ENCODE measurements at regions not wholly inside any gene's neighbourhood (a gene's known extent, or its start where the extent isn't known, plus 50 kb on each side); places are given as distances from the start of the nearest gene placed in this dataset.

GRCh38 chr1:185427776-185428175 lies 110.7 kb upstream of the IVNS1ABP start:
- DNase-seq: no peak

GRCh38 chr1:185427264-185427663 lies 110.2 kb upstream of the IVNS1ABP start:
- no peak for DNase-seq

DNA sequence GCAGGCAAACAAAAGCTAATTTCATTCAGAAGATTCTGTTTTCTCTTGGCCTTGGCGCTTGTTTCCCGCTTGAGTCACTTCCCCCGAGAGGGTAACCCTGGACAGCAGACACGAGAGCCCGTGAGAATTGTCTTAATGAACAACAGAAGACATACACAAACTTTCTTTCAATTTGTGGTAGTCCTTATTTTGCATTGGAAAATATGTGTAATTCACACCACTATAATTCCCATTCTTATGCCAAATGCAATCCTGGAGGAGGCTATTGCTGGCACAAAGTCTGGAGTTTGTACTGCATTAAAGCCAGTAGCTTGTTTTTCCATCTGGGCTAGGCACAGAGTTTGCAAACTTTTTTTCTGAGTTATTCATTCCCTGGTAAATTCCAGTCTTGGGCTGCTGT lies 109.8 kb upstream of the IVNS1ABP start:
- peak; percentile 52 for DNase-seq

DNA sequence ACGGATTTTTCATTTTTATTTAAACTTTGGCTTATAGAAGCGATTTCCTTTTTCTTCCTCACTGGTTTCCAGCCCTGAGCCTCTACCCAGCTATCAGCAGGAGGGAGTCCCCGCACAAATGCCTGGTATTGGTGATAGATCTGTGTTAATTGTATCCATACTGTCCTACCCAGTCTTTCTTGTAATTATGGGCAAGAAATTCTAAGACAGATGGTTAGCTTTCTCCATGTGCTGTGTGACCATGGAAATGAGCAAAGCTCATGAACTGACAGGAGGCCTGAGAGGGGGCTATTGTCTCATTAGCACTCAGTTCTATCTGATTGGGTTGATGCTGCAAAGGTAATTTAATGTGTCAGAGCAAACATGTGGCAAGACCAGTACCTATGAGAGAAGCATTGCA lies 108.1 kb upstream of the IVNS1ABP start:
- DNase-seq: no peak

DNA sequence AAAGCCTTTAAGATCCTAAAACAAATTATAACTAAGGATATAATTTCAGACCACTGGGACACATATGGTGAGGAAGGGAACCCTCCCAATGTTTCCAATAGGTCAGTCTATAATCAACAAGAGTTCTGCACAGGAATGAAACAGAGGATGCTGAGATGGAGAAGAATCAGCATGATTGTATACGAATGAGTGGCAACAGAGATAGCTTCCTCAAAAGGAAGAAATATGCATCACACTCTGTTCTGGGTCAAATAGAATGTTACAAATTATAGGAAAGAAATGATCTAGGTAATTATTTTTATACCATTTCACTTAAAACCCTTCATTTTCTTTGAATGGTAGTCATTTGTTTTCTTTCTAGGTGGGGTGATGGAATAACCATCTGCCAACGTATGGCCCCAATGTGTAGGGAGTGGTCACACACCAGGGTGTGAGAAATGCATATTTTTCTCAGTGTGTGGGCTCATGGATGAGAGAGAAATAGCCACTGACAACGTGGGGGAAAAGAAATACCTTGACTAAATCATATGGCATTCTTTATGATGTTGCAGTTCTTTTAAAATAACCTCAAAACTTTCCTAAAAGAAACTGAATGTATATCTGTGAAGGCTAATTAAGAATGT lies 104.6 kb upstream of the IVNS1ABP start:
- peak; percentile 50 for DNase-seq

- no peak for DNase-seq
These were observed 103.6 kb upstream of the IVNS1ABP start for GRCh38 chr1:185420588-185421081.

GRCh38 chr1:185419718-185420117 lies 102.7 kb upstream of the IVNS1ABP start:
- DNase-seq: no peak

- DNase-seq: no peak
These were observed 101.4 kb upstream of the IVNS1ABP start for GRCh38 chr1:185418472-185418871.

- no peak for DNase-seq
These were observed 95.5 kb upstream of the IVNS1ABP start for GRCh38 chr1:185412385-185413087.

DNA sequence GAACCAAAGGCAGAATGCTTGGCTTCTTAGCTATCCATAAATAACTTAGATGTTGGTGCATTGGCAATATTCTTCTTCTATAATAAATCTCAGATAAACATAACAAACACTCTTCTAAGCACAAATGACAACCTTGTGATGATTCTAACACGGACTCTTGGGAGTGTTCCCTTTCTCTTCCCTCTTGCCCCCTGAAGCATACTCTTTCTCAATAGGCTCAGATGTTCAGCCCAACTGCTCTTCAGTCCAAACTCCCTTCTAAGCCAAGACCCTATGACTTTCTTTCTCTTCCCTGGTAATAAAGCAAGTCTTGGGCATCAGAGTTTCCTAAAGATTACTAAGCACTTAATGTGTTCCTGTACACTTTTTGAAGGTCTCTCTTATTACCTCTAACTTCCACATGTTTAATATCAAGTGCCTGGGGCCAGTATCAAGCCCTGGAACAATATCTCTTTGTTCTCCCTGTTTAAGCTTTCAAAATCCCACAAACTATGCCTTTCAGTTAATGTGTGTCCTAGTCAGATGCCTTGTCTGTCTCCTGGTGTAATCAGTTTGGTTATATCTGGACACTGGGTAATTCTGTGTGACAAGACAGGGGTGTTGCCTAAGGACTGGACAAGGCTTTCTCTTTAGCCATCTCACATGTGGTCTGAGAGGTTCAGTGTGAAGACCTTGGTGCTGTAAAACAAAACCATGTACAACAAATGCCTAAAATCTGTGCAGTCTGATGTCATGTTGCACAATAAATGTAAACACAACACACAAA lies 92.9 kb upstream of the IVNS1ABP start:
- no peak for DNase-seq

DNA sequence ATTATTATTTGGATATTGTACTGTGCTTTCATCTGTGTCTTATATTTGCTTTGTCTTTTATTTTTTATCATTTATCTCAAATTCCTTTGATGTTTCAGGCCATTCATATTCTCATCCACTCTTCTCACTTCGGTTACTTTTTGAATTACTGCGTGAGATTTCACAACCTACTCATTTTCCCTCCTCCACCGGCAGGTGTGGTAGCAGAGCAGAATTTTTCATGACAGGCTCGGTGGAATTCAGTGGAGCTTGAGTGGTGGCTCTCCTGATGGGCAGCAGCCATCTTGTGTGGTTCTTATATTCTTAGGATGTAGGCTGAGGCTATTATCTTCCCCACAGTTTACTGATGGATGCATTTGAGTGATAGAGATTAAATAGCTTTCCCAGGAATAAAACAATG lies 92.3 kb upstream of the IVNS1ABP start:
- no peak for DNase-seq

DNA sequence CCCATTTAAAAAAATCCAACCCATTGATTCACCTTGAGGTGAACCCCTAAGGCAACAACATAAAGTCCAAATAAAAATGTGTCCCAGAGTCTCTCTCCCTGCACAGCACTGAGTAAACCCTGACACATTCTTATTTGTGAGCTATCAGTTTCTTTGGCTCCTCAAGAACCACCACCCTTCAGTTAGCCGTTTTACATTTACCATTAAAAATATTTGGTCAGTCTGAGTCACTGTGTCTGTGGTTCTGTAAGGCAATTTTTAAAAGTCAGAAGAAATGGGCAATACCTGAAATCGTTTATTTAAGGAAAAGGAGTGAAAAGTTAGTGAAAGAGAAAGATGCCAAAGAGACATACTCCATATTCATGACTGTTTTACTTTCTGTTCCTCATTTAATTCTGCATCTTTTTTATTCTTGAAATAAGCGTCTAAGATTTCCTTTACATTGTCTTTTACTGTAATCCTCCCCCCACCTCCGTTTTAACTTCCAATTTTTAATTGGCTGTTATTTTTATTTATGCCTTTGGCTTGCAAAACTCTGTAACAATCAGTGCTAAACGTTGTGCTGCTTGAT lies 91.7 kb upstream of the IVNS1ABP start:
- DNase-seq: no peak

DNA sequence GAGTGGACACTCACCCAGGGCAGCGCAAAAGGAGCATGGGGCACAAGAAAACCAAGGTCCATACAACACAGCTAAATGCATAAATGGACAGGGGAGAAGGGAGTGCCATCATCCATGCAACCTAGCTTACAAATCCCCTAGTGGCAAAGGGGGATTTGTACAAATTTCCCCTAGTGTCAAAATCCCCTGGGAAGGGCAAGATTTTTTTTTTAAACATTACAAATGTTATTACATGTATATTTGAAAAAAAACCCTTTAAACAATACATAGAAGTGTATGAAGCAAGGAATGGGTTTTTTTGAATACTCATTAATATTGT lies 89.6 kb upstream of the IVNS1ABP start:
- no peak for DNase-seq

GRCh38 chr1:185406006-185406690 lies 89.1 kb upstream of the IVNS1ABP start:
- DNase-seq: no peak

- DNase-seq: no peak
These were observed 88.0 kb upstream of the IVNS1ABP start for GRCh38 chr1:185404907-185405568.

DNA sequence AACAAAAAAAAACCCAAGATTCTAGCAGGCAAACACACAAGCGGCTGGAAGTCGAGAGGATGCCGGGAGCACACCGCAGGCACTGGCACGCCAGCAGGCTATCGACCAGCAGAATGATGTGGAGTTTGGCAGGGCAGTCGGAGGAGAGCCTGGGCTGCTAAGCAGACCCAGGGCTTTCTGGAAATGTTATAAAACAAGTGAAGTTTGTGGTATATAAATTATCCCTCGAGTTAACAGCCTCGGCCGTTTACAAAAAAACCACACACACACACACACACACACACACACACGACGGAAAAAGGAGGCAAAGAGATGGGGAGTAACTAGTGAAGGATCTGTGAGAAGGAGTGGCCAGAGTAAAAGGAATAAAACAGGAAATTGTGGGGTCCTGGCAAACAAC lies 87.2 kb upstream of the IVNS1ABP start:
- peak; percentile 25 for DNase-seq

DNA sequence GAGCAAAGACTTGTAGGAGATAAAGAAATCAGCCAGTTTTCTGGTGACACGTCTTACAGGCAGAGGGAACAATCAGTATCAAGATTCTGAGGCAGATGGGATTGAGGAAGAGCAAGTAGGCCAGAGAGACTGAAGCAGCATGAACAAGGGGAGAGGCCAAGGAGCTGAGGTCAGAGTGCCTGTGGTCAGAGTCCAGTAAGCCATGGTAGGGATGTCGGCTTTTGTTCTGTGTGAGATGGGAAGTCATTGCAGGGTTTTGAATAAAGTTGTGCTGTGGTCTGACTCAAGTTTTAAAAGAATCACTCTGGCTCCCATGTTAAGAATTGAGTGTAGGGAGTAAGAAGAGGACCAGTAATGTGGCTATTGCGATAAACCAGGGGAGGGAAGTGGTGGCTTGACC lies 85.9 kb upstream of the IVNS1ABP start:
- DNase-seq: no peak

- peak; percentile 80 for DNase-seq
These were observed 84.0 kb upstream of the IVNS1ABP start for GRCh38 chr1:185401019-185401418.

DNA sequence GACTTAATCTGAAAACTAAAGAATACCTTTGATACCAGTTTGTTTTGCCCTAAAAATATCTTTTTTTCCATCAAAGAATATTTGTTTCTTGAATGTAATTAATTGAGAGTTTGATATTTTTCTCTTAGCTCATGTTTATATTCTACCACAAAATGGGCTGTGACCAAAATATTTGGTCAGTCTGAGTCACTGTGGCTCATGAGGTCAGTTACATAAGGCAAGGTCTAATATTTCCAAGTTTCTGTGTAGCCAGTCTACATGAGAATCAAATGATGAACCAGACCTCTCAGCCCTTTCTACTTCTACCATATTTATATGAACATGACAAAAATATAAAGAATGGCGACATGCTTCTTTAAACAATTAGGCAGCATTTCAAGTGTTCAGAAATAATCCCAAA lies 83.0 kb upstream of the IVNS1ABP start:
- peak; percentile 68 for DNase-seq

DNA sequence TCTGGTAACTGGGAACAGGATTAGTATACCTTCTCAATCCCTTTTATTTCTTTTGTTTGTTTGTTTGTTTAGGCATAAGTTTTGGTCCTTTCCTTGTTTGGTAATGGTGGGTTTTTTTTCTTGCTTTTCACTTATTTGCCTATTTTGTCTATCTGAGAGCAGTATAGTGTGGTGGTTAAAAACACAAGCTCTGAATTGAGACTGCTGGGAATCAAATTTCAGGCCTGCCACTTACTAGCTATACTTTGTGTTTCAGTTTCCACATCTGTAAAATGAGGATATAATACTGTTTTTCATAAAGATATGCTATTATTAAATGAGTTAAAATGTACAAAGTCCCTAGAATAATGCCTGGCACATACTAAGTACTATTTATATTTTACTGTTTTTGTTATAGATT lies 81.6 kb upstream of the IVNS1ABP start:
- no peak for DNase-seq

DNA sequence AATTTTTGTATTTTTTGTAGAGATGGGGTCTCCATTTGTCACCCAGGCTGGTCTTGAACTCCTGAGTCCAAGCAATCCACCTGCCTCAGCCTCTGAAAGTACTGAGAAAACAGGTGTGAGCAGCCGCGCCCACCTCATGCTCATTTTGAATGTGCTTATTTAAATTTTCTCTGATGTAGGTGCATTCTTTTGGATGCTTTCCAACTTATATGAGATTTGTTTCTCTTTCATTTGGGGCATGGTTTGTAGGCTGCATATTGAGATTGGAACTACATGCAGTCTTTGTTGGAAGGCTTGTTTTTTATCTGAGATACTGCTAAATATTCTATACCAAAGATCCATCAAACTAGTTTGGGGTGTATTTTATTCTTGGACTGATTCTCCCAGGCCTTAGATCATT lies 81.0 kb upstream of the IVNS1ABP start:
- no peak for DNase-seq

DNA sequence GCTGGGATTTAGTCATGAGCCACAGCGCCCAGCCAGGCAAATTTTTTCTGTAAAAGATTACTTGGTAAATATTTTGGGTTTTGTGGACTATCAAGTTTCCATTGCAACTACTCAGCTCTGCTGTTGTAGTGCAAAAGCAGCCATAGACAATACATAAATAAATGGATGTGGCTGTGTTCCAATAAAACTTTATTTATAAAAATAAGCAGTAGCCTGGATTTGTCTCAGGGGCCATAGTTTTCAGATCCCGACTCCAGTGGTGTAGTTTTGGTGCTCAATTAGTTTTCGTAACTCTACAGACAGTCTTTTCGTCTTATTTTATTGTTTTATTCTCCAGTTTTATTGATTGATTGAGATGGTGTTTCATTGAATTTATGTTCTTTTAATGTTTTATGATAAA lies 80.1 kb upstream of the IVNS1ABP start:
- DNase-seq: no peak

GRCh38 chr1:185396126-185396525 lies 79.1 kb upstream of the IVNS1ABP start:
- no peak for DNase-seq

Measured in fibroblast of upper back skin (primary cell).